Stimulated activated CD8-positive, alpha-beta memory T cell treated with anti-CD3 and anti-CD28 coated beads, Interleukin-4, amount 100 ng/mL, for 4 hours (primary cell): ENCODE measurements at regions not wholly inside any gene's neighbourhood (a gene's known extent, or its start where the extent isn't known, plus 50 kb on each side); places are given as distances from the start of the nearest gene placed in this dataset.

ENCODE experiments used
- DNase-seq, 2 donors: peaks; one replicate each; pipeline ENCODE4 v3.0.0-alpha.2; 2020; ENCODE audit warnings: low read depth in 2 of 2, low spot score in 1 of 2

DNA sequence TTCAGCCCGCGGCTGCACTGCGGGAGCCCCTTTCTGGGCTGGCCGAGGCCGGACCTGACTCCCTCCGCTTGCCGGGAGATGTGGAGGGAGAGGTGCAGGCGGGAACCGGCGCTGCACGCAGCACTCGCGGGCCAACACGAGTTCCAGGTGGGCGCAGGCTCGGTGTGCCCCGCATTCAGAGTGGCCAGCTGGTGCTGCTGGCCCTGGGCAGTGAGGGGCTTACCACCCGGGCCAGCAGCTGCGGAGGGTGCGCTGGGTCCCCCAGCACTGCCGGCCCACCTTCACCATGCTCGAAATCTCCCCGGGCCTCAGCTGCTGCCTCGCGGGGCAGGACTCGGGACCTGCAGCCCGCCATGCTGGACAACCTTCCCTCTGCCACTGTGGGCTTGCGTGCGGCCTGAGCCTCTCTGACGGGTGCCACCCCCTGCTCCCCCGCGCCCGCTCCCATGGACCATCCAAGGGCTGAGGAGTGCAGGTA, 733.5 kb upstream of the CCDC54 start:
- no peak for DNase-seq

DNA sequence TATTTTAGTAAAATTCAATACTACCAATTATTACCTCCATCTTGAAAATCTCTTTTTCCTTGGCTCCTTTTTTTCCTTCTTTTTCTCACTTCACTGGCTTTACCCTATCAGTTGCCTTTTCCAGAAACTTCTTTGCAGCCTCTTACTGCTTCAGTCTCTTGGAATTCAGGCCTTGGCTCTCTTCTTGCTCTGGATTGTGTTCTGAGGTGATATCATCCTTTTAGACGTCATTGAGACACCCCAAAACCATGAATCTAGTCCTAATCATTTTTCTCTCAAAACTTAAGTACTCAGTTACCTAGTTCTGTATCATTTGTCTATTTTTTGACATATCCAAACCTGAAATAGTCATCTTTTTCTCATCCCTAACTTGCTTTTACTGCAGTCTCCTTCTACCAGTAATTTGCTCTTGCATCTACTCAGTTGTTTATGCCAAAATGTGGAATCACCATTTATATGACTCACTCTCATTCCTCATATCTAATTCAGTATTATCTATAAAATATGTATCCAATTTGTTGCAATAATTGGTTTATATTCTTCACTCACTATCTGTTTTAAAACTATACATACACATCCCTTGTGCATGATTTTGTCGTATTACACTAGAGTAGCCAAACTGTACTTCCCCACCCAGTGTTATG, 703.2 kb upstream of the CCDC54 start:
- no peak for DNase-seq

DNA sequence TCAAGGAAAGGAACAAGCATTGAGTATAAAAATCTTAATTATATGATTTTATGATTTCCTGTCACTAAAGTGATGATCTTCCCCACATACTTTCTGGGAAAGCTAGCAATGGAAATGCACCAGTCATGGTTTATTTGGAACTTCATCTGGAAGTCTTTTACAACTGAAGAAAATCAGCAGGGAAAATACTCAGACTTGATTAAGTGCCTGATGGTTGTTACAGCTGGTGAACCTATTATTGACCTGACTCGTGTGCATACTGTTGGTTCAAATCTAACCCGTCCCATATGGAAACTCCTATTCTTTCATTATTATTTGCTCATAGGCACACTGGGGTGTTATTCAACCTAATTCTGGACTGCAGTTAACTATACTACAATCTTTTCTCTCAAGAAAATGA, 701.8 kb upstream of the CCDC54 start:
- DNase-seq, result no peak

DNA sequence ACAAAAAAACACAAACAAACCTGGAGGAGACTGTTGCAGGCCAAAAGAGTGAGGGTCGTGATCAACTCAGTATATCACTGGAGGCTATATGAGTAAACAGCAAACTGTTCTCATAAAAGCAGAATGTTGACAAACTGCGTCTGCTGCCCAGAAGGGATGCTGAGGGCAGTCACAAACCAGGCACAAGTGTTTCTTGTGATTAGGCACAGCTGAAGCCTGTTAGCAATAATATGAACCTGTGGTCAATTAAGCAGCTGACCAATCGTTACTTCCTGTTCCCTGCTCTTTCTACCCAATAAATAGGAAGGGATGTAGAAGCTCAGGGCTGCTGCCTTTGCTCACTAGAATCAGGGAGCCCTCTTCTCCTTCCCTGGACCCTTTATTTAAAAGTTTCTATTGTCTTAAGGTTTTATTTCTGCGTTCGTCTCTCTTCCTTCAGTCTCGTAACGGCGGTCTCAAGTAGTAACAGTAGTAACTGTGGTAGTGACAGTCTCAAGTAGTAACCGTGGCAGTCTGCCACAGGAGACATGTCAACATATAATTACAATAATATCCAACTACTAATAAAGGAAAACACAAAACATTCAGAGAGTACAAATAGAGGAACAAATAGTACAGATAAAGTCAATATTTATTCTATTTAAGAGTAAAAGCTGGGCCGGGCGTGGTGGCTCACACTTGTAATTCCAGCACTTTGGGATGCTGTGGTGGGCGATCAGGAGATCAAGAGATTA, 698.4 kb upstream of the CCDC54 start:
- DNase-seq, result no peak

DNA sequence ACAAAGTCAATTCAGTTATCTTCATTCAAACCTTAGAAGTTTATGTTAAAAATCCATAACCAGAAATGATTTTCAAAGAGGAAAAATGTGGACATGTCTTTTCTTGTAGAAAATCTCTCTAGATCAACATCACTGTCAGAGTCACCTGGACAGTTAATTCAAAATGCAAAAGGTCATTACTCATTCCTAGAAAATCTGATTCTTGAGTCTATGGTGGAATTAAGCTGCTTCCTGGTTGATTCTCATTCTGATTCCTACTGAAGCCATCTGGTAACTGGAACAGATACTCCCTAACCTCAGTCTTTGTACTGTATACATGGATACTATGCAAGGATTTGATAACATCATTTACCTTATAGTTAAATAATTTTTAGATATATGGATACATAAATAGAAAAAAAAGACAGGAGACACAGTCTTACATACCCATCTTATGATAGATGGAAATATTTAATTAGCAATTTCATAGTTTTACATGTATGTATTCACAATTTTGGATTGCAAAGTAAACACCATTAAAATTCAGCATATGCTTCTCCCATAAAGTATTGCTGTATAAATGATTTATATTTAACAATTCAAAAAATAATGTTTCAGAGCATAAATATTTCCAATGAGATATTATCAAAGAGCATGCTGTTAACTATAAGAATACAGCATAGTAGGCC, 693.2 kb upstream of the CCDC54 start:
- no peak for DNase-seq

DNA sequence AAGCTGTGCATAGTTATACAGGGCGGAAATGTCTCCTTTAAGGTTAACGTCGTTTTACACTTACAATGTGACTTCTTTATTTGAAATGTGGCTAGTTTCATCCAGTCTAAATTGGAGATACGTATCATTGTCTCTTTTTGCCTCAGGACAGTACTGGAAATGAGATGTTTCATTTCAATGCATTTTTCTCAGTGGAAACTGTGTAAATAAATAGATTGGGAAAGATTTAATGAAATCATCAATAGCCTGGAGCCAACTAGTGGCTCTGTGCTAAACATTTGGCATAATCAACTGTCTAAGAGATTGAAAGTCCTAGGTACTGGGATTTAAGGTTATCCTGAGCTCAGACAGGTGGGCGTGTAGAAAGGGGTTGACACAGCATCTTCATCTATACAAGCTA, 691.5 kb upstream of the CCDC54 start:
- DNase-seq, result no peak

DNA sequence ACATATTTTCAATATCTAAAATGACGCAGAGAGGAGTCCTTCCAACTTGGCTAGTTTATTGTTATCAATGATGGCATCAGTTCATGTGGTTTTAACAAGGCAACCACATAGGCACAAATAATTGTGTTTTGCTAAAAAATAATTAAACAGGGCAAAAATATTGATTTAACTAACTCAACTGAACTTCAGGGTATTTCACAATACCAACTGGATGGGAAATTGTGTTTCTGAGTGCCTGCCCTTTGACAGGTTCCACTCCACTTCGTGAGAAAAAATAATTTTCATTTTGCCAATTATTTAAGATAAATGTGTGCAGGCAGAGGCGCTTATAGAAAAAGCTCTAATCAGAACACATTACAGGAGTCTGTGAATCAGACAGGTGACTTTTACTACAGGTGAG, 689.3 kb upstream of the CCDC54 start:
- no peak for DNase-seq

DNA sequence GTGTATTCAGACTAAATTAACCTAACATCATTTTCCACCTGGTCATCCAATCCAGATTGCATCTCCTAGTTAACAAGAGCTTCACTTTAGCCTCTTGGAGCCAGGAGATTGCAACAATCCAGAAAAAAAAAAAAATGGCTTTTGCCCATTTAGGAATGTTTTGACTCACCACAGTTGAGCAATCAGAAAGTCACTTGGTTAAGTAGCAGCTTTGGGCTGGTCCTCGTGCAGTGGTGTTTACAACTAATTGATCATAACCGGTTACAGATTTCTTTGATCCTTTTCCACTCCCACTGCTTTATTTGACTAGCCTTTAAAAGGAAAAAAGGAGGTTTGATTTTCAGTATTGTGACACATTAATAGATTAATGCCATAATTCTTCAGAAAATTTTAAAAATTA, 688.8 kb upstream of the CCDC54 start:
- DNase-seq, result no peak

DNA sequence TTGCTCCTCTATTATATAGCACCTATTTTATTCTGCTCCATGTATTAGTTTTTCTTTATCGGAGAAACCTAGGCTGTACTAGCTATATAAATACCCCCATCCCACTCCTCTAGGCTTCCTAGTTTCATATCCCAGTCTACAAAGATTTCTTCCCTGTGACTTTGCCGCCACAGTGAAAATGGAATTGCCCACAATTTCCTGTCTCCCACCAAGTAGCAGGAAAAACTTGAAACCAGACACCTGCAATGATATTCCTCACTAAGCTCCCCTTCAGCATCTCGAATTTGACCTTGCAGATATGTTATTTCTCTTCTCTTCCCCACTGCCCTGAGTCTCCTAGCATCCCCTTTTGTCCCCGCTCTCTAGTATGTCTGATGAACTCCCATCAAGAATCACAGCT, 685.8 kb upstream of the CCDC54 start:
- no peak for DNase-seq

DNA sequence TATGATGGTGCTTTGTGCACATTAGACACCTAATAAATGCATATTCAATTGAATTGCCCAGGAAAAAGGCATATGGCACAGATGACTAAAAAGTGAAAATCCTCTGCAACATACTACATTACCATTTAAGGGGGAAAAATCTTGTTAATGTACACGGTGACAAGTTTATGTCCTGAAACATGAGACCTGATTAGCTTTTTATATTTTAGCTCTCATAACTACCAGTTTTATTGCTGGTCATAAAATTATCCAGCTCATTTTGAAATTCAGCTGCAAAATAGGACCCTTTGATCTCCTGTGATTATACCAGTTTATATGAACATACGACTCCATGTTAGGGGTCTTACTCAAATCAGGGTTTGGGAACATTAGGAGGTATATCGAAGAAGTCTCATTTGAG, 684.6 kb upstream of the CCDC54 start:
- DNase-seq, result no peak

DNA sequence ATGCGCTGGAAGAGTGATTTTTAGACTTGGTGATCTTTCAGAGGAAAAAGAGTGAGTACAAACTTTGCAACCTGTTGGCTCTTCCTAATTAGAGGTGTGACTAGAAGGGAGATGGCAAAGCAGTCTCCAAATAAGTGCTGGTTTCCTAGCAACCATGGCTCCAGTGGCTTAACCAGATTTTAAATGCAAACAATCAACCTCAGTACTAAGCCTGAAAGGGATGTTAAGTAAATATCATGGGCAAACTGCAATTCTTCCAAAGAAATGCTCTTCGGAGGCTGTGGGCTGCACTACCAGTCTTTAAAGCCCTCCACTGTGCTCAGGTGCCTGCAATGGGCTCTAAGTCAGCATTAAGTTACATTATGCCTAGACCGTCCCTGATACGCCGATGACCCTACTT, 678.1 kb upstream of the CCDC54 start:
- DNase-seq, result no peak

DNA sequence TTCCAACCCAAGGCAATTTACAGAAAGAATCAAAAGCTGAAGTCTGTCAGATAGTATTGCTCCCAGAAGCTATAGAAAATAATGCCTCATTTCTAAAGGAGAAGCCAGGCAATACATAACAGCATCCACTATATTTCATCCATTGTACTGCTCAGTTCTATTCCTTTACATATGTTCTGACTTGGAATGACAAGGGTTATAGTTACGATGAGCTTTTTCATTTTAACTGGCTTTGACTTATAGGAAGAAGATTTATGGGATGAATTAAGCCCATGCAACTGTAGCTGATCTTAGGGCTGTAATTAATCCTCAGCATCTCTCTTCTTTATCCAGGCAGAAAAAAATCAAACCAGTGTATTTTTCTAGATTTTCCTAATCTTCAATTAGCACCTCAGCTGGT, 676.3 kb upstream of the CCDC54 start:
- no peak for DNase-seq

DNA sequence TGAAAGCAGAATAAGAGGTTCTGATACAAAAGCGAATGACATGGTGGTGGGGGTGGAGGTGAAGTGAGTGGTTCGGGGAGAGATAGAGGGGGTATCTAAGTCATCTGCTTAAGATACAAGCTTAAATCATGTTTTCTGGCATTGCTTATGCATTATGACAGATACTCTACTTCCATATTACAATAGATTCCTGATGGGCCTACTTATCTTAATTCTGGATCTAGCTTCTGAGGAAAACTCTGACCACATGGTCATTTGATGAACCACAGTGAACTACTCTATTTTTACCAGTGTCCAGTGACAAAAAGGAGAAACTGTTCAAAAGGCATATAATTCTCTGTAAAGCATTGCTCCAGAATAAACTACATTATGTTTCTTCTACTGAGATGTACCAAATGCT, 673.7 kb upstream of the CCDC54 start:
- no peak for DNase-seq

DNA sequence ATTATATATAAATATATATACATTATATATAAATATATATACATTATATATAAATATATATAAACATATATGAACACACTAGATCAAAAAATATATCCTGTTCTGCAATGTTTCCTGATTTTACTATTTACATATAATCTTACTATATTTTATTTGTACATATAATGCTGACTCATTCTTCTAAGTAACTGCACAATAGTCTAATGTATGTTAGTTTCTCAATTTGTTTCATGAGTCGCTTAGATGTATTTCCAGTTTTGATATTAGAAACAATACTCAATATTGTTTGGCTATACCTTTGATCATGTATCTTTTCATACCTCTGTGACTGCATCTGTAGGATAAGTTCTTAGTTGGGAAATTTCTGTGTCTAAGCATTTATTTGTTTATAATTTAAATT, 669.9 kb upstream of the CCDC54 start:
- DNase-seq, result no peak

DNA sequence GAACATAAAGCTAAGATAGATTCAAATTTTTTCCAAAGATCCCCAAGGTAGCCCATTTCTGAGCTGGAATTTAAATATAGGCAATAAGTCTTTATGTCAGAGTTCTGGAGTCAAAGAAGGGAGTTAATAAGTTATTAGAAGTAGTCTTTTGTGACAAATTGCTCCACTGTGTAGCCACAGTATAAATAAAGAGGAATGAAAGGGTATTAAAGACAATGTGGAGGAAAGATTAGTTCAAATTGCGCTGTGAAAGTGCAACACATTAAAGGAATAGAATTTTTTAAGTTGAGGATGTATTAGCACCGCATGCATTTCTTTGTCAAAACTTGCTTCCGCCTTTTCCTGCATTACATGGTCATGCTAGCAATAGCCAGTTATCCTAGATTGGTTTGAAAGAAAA, 666.6 kb upstream of the CCDC54 start:
- DNase-seq, result no peak

DNA sequence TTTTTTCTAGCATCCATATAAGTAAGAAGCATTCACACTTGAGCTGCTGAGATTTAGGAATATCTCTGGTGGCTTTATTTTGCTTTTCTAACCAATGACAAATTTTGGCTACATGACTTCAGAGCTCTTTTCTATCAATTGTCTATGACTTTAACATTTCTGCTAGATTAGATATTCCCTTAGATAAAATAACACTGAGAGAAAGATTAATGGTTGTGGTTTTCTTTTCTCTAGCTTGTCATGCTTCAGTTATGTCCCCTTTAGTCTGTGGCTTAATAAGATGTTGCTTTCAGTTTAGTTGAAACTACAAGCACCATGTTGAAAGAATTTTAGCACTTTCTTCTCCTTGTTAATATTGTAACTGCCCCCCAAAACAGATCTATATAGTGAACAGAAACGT, 665.6 kb upstream of the CCDC54 start:
- DNase-seq, result no peak

DNA sequence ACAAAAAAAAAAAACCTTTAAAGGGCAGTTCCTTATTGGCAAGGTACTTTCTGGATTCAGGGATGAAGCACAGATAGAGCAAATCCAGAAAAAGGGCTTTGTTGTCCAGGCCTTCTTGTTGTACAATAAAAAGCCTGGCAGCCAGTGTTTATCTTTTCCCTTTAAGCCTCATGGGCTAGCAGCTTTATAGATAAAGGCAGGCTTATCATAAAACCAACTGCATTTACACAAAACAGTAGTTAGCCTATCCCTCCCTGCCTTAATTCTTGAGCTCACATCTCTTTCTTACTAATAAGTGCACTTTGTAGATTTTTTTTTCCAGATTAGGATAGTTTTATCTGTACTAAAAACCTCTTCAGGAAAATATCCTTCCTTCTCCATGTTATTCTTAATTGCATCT, 662.8 kb upstream of the CCDC54 start:
- no peak for DNase-seq

DNA sequence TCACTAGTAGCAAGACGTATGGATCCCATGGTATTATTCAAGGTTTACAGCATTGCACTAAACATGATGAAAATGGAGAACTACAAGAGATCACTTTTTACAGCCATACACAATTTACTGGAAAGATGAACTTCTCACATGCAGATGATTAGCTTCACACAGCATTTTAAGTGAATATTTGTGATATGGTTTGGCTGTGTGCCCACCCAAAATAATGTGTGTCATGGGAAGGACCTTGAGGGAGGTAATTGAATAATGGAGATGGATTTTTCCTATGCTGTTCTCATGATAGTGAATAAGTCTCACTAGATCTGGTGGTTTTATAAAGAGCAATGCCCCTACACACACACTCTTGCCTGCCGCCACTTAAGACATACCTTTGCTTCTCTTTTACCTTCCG, 662.0 kb upstream of the CCDC54 start:
- DNase-seq, result no peak

DNA sequence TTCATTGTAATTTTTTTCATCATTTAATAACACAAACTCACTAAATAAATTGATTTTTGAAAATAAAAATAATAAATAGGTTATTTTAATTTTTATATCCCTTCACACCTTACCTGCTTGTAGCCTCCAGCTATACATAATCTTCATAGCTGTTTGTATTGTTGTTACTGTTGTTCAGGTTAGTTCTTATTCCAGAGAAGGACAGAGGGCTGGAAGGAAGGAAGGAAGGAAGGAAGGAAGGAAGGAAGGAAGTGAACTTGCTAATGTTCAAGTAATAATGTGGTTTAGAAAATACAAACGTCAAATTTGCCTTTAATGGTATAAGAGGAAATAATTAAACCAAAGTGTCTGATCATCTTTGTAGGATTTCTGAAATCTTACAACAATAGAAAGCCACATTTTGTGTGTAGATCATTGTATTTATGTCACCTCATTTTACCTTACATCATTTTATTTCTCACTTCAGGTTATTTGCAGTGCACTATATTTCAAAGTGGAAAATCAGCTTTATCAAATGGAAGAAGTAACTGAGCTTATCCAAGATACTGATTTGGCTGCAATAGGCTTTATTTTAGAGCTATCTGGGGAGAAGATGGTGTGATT, 660.0 kb upstream of the CCDC54 start:
- no peak for DNase-seq

DNA sequence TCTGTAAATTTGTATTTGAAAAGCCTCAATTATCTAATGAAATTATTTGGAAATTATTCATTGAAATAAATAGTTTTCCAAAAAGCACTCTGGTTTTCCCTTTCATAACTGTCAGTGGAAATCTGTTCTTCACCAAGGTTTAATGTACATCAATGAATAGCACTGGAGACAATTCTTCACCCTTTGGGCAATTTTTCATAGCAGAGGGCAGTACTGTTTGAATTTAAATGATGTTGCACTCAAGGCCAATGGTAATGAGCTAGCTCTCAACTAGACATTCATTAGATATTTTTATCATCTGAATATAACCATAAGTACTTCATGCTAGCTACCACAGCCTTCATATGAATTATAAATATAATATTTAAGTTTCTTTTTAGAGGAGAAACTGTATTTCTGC, 658.2 kb upstream of the CCDC54 start:
- DNase-seq, result no peak

DNA sequence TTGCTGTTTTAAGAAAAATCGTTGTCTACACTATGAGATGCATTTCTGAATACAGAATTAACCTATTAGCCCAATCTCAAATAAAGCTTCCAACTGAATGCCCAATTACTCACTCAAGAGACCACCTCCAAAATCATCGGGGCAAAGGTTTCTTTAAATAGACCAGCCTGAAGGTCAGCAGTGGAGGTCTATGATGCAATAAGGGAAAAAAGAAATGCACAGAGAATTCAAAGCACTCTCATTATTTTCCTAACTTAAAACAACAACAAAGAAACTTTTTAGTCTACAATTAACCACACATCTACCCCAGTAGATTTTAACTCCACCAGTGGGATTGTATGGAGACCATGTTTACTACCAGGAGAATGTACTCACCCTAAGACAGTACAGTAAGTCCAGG, 657.7 kb upstream of the CCDC54 start:
- no peak for DNase-seq

DNA sequence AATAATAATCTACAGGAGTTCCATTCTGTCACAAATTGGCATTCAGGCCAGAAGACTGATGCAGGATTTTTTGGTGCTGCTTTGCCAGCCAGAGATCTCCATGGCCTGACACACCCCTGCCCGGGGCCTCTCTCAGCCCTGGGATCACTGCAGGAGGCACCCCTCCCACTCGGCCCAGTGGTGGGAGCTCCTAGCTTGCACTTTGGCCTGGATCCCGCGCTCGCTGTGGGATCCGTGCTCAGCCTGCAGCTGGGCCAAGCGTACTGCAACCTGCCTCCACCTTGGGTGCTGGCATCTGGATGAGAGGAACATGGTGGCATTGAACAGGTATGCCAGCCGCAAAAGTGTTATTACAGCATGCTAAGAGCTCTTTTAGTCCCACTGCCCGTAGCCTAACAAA, 656.7 kb upstream of the CCDC54 start:
- no peak for DNase-seq
